HepG2 (cell line): ENCODE measurements at regions not wholly inside any gene's neighbourhood (a gene's known extent, or its start where the extent isn't known, plus 50 kb on each side); places are given as distances from the start of the nearest gene placed in this dataset.

ENCODE experiments used
- ATAC-seq: fragments of 200-7000 bp; cut with Tn5 transposase; 3 replicates; pipeline ENCODE4 v1.9.1; 2020; ENCODE audit warnings: mild to moderate bottlenecking, moderate library complexity
- BruUV-seq: library from RNA; stranded (reverse); fragments of 400-500 nt; replicated peaks from 2 replicates; lab custom pipeline; 2021; lab: Mats Ljungman, UMichigan
- CTCF ChIA-PET: fragments of 300-600 bp; formaldehyde crosslinking; extraction: SDS; loops from one replicate; lab custom pipeline; 2021; ENCODE audit warnings: low total read pairs, inconsistent platforms, low intra/inter-chr PET ratio; lab: Yijun Ruan, JAX
- POLR2A ChIA-PET: fragments of 350-600 bp; sonication (Branson Sonifier 250); formaldehyde crosslinking; loops from one replicate; lab custom pipeline; 2020; ENCODE audit warnings: antibody characterized with exemption, inconsistent platforms; lab: Yijun Ruan, JAX
- DNase-seq: peaks from one replicate; pipeline ENCODE4 v3.0.0-alpha.2; 2015; ENCODE audit warnings: low spot score
- FAIRE-seq: peaks from 3 replicates; lab custom pipeline; 2011; peaks lifted over from hg19 to GRCh38; lab: Jason Lieb, UNC
- H2AFZ ChIP-seq: one replicate; pipeline ENCODE4 v1.6.1; 2011; ENCODE audit warnings: low read length, inconsistent platforms
- H3K27ac ChIP-seq: fragments of 300-600 bp; 3 replicates; pipeline ENCODE4 v1.8.0; 2011; ENCODE audit warnings: mixed run types, mild to moderate bottlenecking, mixed read lengths, low read length, inconsistent platforms; ENCODE audit not compliant: insufficient read depth; ENCODE audit errors: extremely low read length
- H3K27me3 ChIP-seq, 2 experiments: fragments of 200-600 bp in 1 of 2; 2 replicates in 1 of 2; 3 replicates in 1 of 2; pipeline versions ENCODE4 v1.6.0 to v1.8.0; 2011; ENCODE audit warnings: low read length in 2 of 2, mild to moderate bottlenecking in 2 of 2, moderate library complexity in 2 of 2, inconsistent platforms in 1 of 2; ENCODE audit not compliant: insufficient read depth in 2 of 2, control insufficient read depth in 1 of 2
- H3K36me3 ChIP-seq, 2 experiments: fragments of 200-600 bp in 1 of 2; replicated peaks in 1 of 2; 2 replicates in 1 of 2; 3 replicates in 1 of 2; pipeline versions ENCODE4 v1.5.1 to v1.8.0; 2011; ENCODE audit warnings: low read length in 2 of 2, inconsistent platforms in 1 of 2; ENCODE audit not compliant: insufficient read depth in 2 of 2, control insufficient read depth in 1 of 2
- H3K4me1 ChIP-seq: 2 replicates; pipeline ENCODE4 v1.5.1; 2012; ENCODE audit warnings: low read length, inconsistent platforms; ENCODE audit not compliant: insufficient read depth
- H3K4me2 ChIP-seq: 2 replicates; pipeline ENCODE4 v1.6.0; 2011; ENCODE audit warnings: low read depth, low read length, inconsistent platforms
- H3K4me3 ChIP-seq, 3 experiments: fragments of 200-600 bp in 1 of 3; sonication (generic), shearing (Covaris generic) in 1 of 3; replicated peaks in 1 of 3; 2 replicates each; pipeline ENCODE4 v1.5.1; 2011 to 2016; ENCODE audit warnings: low read length in 3 of 3, inconsistent platforms in 2 of 3, low read depth in 2 of 3, mild to moderate bottlenecking in 2 of 3, control low read depth in 1 of 3, mixed read lengths in 1 of 3; ENCODE audit not compliant: insufficient read depth in 1 of 3
- H3K79me2 ChIP-seq: one replicate; pipeline ENCODE4 v1.6.1; 2011; ENCODE audit warnings: low read length, inconsistent platforms; ENCODE audit not compliant: insufficient read depth
- H3K9ac ChIP-seq: 2 replicates; pipeline ENCODE4 v1.6.0; 2011; ENCODE audit warnings: mild to moderate bottlenecking, low read depth, low read length, inconsistent platforms; ENCODE audit not compliant: insufficient read depth
- H3K9me3 ChIP-seq: 2 replicates; pipeline ENCODE4 v1.5.1; 2012; ENCODE audit warnings: mild to moderate bottlenecking, low read length
- H4K20me1 ChIP-seq: 2 replicates; pipeline ENCODE4 v1.6.0; 2011; ENCODE audit warnings: inconsistent platforms, mild to moderate bottlenecking, low read length, moderate library complexity; ENCODE audit not compliant: insufficient read depth
- ARID4A ChIP-seq: sonication (generic); formaldehyde crosslinking; IDR thresholded peaks from 2 replicates; pipeline ENCODE4 v1.5.0; 2020; ENCODE audit warnings: mild to moderate bottlenecking, missing genetic modification reagents, borderline replicate concordance
- FOXO4 ChIP-seq: sonication (generic); formaldehyde crosslinking; conservative IDR thresholded peaks from 2 replicates; pipeline ENCODE4 v1.8.1; 2023; ENCODE audit warnings: missing genetic modification reagents
- NRL ChIP-seq: sonication (generic); formaldehyde crosslinking; IDR thresholded peaks from 2 replicates; pipeline ENCODE4 v1.5.0; 2020; ENCODE audit warnings: missing genetic modification reagents, mild to moderate bottlenecking, moderate library complexity, borderline replicate concordance
- SATB2 ChIP-seq: sonication (generic); formaldehyde crosslinking; IDR thresholded peaks from 2 replicates; pipeline ENCODE4 v1.5.0; 2020; ENCODE audit warnings: missing genetic modification reagents
- THAP11 ChIP-seq: IDR thresholded peaks from 2 replicates; pipeline ENCODE4 v1.6.1; 2016; ENCODE audit warnings: missing biosample characterization, missing genetic modification reagents
- ZNF160 ChIP-seq: sonication (generic); formaldehyde crosslinking; IDR thresholded peaks from 2 replicates; pipeline ENCODE4 v1.8.0; 2022; ENCODE audit warnings: mild to moderate bottlenecking, inconsistent platforms, missing genetic modification reagents
- ZNF251 ChIP-seq: sonication (generic); formaldehyde crosslinking; IDR thresholded peaks from 2 replicates; pipeline ENCODE4 v1.9.0; 2021; ENCODE audit warnings: mild to moderate bottlenecking, missing genetic modification reagents
- ZNF441 ChIP-seq: sonication (generic); formaldehyde crosslinking; IDR thresholded peaks from 2 replicates; pipeline ENCODE4 v1.7.0; 2021; ENCODE audit warnings: missing genetic modification reagents, borderline replicate concordance
- ZNF766 ChIP-seq: sonication (generic); formaldehyde crosslinking; IDR thresholded peaks from 2 replicates; pipeline ENCODE4 v1.5.0; 2020; ENCODE audit warnings: missing genetic modification reagents, borderline replicate concordance
- ZNF777 ChIP-seq: sonication (generic); formaldehyde crosslinking; IDR thresholded peaks from 2 replicates; pipeline ENCODE4 v1.4.0; 2020; ENCODE audit warnings: missing genetic modification reagents
- WGBS: methylation state at CpG from one replicate; pipeline ENCODE4 v1.1.6; 2017; ENCODE audit warnings: low lambda C conversion rate; 5-methylcytosine and 5-hydroxymethylcytosine counted together
- in situ Hi-C: cut with HindIII; loops from 2 replicates; pipeline ENCODE4 v1.10.0; 2017; ENCODE audit warnings: low pct_unique_long_range_greater_than_20kb; ENCODE audit not compliant: extremely low pct_ligation_motif_present
- intact Hi-C: fragments of 100-400 bp; cut with micrococcal nuclease; formaldehyde crosslinking; loops from one replicate; pipeline ENCODE4 v1.10.0; 2022; ENCODE audit not compliant: unreplicated experiment
- TF ChIP-seq, protein P1 (sequence below): sonication (generic); formaldehyde crosslinking; IDR thresholded peaks from 2 replicates; pipeline ENCODE4 v1.4.0; 2020; ENCODE audit warnings: missing genetic modification reagents

DNA sequence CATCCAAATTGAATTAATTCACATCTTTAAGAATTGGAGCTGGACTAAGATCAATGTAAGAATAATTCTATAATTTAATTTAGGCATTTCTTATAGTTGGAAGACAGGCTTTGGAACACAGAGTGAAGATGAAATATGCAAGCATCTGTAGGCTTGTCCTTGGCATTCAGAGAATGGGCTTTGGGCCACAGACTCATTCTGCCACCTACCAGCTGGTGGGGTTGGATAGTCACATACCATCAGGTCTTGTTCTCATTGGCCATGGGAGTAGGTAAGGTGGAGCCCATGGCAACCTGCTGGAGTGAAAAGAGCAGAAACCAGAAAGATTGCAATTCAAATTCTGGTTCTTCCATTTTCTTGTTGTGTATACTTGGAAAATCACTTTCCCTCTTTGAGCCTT is 300.3 kb downstream of the CYRIA start:
- TF ChIP-seq ZNF777 (no peak), ZNF766 (CRISPR knock-in tag) (no peak), ZNF441 (CRISPR knock-in tag) (no peak), NRL (CRISPR knock-in tag) (no peak), ARID4A (no peak)
- TF ChIP-seq, all 625 proteins: peak for 0
- H3K79me2 ChIP-seq: no peaks in the 10 kb centered on the region
- no peak overlapping the region for H3K4me2 ChIP-seq
- intact Hi-C loops (no loop called here), in situ Hi-C loops (no loop called here)
- no peaks in the 10 kb centered on the region for H3K36me3 ChIP-seq
- DNase-seq (no peak), ATAC-seq (no peak), FAIRE-seq (no peak)
- BruUV-seq: no TSS peak
- no peaks in the 10 kb centered on the region for H3K9me3 ChIP-seq
- CTCF ChIA-PET: no interaction called here
- no peak overlapping the region for H3K4me3 ChIP-seq
- H3K27ac ChIP-seq: no peak overlapping the region
- no peak overlapping the region for H3K9ac ChIP-seq
- POLR2A ChIA-PET: no interaction called here
- no peaks in the 10 kb centered on the region; a peak in 1 of 5 replicates for H3K27me3 ChIP-seq
- H4K20me1 ChIP-seq: no peaks in the 10 kb centered on the region
- no peaks in the 10 kb centered on the region for H3K4me1 ChIP-seq
- H2AFZ ChIP-seq: no peak overlapping the region

- intact Hi-C loops: no loop called here
- in situ Hi-C loops: no loop called here
- 26% methylated on average over 3 of the region's 3 CpGs for WGBS
- Histone ChIP-seq H3K4me3 (no peak overlapping the region), H4K20me1 (no peaks in the 10 kb centered on the region), H2AFZ (no peak overlapping the region), H3K27me3 (no peaks in the 10 kb centered on the region; a peak in 1 of 5 replicates), H3K27ac (no peak overlapping the region), H3K4me1 (no peaks in the 10 kb centered on the region), H3K36me3 (no peaks in the 10 kb centered on the region), H3K9ac (no peak overlapping the region), H3K4me2 (no peak overlapping the region), H3K79me2 (no peaks in the 10 kb centered on the region), H3K9me3 (no peaks in the 10 kb centered on the region)
- FAIRE-seq (no peak), DNase-seq (no peak), ATAC-seq (no peak)
- ChIA-PET POLR2A (no interaction called here), CTCF (no interaction called here)
- BruUV-seq: no TSS peak
- TF ChIP-seq SATB2 (no peak), ZNF160 (no peak), ZNF251 (no peak), FOXO4 (CRISPR knock-in tag) (no peak), THAP11 (CRISPR knock-in tag) (no peak)
- TF ChIP-seq, protein P1, sequence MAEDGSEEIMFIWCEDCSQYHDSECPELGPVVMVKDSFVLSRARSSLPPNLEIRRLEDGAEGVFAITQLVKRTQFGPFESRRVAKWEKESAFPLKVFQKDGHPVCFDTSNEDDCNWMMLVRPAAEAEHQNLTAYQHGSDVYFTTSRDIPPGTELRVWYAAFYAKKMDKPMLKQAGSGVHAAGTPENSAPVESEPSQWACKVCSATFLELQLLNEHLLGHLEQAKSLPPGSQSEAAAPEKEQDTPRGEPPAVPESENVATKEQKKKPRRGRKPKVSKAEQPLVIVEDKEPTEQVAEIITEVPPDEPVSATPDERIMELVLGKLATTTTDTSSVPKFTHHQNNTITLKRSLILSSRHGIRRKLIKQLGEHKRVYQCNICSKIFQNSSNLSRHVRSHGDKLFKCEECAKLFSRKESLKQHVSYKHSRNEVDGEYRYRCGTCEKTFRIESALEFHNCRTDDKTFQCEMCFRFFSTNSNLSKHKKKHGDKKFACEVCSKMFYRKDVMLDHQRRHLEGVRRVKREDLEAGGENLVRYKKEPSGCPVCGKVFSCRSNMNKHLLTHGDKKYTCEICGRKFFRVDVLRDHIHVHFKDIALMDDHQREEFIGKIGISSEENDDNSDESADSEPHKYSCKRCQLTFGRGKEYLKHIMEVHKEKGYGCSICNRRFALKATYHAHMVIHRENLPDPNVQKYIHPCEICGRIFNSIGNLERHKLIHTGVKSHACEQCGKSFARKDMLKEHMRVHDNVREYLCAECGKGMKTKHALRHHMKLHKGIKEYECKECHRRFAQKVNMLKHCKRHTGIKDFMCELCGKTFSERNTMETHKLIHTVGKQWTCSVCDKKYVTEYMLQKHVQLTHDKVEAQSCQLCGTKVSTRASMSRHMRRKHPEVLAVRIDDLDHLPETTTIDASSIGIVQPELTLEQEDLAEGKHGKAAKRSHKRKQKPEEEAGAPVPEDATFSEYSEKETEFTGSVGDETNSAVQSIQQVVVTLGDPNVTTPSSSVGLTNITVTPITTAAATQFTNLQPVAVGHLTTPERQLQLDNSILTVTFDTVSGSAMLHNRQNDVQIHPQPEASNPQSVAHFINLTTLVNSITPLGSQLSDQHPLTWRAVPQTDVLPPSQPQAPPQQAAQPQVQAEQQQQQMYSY (CRISPR knock-in tag): no peak
Observed at GRCh38 chr2:16363581-16363980, 302.1 kb downstream of the CYRIA start.
